ENCODE measurements at regions not wholly inside any gene's neighbourhood (a gene's known extent, or its start where the extent isn't known, plus 50 kb on each side); places are given as distances from the start of the nearest gene placed in this dataset.

DNA sequence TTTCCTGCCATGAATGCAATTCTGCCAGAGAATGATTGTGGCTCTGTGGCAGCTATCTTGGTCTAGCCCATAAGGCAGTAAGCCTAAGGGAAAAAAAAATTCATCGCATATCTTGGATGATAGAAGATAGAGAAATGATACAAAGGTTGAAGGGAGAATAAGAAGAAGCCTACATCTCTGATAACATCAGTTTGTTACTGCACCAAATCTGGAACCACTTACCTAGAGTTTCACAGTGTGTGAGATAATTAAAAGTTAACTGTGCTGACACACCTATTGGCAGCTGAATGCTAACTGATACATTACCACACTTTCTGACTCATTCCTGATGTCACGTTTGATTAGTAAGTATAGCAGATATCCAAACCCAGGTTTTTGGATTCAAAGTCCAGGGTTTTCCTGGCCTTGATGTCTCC, 91.6 kb upstream of the TAF11L2 start:
- CTCF ChIA-PET: no interaction called here
- FAIRE-seq (no peak), DNase-seq (ENCODE audit: low read depth, low spot score) (no peak)
- dilution Hi-C loops (cut with MboI; ENCODE audit: extremely low pct_ligation_motif_present, low sequenced_read_pairs): no loop called here
- H3K27me3 ChIP-seq (ENCODE audit: control insufficient read depth in 2 of 2, insufficient read depth in 2 of 2, low read length in 2 of 2): peaks cover 6 to 28% of the 10 kb centered on the region in 2 experiments
- H3K4me3 ChIP-seq (replicated peaks in 1 of 3; ENCODE audit: insufficient read depth in 1 of 3, low read depth in 1 of 3, low read length in 3 of 3): no peak overlapping the region
- H3K36me3 ChIP-seq (ENCODE audit: control insufficient read depth in 2 of 2, extremely low read depth in 1 of 2, insufficient read depth in 2 of 2, low read length in 2 of 2): no peaks in the 10 kb centered on the region
- H2AFZ ChIP-seq (ENCODE audit: low read depth, low read length): no peak overlapping the region
- H3K9me1 ChIP-seq (replicated peaks; ENCODE audit: control insufficient read depth, extremely low read depth, insufficient read depth, low read length): no peaks in the 10 kb centered on the region
- no peaks in the 10 kb centered on the region for H3K9me3 ChIP-seq (replicated peaks; ENCODE audit: control insufficient read depth, insufficient read depth, low read length)
- TF ChIP-seq EZH2 (IDR thresholded peaks at IDR 0.05; ENCODE audit: borderline replicate concordance, low read depth, low read length, severe bottlenecking) (no peak), GATA2 (IDR thresholded peaks at IDR 0.05; ENCODE audit: insufficient read depth, insufficient read length, low read depth, low read length) (no peak), FOS (IDR thresholded peaks at IDR 0.05; ENCODE audit: borderline replicate concordance, insufficient read depth, low read length) (no peak), POLR2AphosphoS5 (IDR thresholded peaks at IDR 0.05; ENCODE audit: insufficient read depth, low read depth, low read length) (no peak), JUN (IDR thresholded peaks at IDR 0.05; ENCODE audit: borderline replicate concordance, insufficient read depth, insufficient read length, low read depth) (no peak), MYC (IDR thresholded peaks at IDR 0.05; ENCODE audit: low read depth, low read length) (no peak), POLR2A (IDR thresholded peaks at IDR 0.05; ENCODE audit: low read depth, low read length) (no peak)
- TF ChIP-seq, protein P1, sequence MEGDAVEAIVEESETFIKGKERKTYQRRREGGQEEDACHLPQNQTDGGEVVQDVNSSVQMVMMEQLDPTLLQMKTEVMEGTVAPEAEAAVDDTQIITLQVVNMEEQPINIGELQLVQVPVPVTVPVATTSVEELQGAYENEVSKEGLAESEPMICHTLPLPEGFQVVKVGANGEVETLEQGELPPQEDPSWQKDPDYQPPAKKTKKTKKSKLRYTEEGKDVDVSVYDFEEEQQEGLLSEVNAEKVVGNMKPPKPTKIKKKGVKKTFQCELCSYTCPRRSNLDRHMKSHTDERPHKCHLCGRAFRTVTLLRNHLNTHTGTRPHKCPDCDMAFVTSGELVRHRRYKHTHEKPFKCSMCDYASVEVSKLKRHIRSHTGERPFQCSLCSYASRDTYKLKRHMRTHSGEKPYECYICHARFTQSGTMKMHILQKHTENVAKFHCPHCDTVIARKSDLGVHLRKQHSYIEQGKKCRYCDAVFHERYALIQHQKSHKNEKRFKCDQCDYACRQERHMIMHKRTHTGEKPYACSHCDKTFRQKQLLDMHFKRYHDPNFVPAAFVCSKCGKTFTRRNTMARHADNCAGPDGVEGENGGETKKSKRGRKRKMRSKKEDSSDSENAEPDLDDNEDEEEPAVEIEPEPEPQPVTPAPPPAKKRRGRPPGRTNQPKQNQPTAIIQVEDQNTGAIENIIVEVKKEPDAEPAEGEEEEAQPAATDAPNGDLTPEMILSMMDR (IDR thresholded peaks at IDR 0.05; ENCODE audit: extremely low read depth in 1 of 2, insufficient read depth in 1 of 2, low read depth in 1 of 2, low read length in 2 of 2): no peak
- TF ChIP-seq, protein P2, sequence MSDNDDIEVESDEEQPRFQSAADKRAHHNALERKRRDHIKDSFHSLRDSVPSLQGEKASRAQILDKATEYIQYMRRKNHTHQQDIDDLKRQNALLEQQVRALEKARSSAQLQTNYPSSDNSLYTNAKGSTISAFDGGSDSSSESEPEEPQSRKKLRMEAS (IDR thresholded peaks at IDR 0.05; ENCODE audit: insufficient read depth, insufficient read length): no peak
- POLR2A ChIA-PET: no interaction called here
- intact Hi-C loops (cut with micrococcal nuclease): no loop called here
- H3K4me1 ChIP-seq (ENCODE audit: control insufficient read depth, extremely low read depth, insufficient read depth, low read length): no peaks in the 10 kb centered on the region
- no peak overlapping the region for H3K9ac ChIP-seq (replicated peaks; ENCODE audit: extremely low read depth, insufficient read depth, low read length)
- H4K20me1 ChIP-seq (replicated peaks; ENCODE audit: control insufficient read depth, extremely low read depth, insufficient read depth, low read length): no peaks in the 10 kb centered on the region
- no peak overlapping the region for H3K4me2 ChIP-seq (ENCODE audit: insufficient read depth, low read length)
- H3K27ac ChIP-seq (ENCODE audit: insufficient read depth, low read depth, low read length): no peak overlapping the region
- no TSS peak for BruUV-seq (replicated peaks)
- no peaks in the 10 kb centered on the region for H3K79me2 ChIP-seq (ENCODE audit: control insufficient read depth, insufficient read depth, low read length)
